GM21717 (cell line): ENCODE measurements at regions not wholly inside any gene's neighbourhood (a gene's known extent, or its start where the extent isn't known, plus 50 kb on each side); places are given as distances from the start of the nearest gene placed in this dataset.

ENCODE experiments used
- ATAC-seq: cut with Tn5 transposase; IDR thresholded peaks from one replicate; pipeline ENCODE4 v1.9.1; 2021; ENCODE audit warnings: mild to moderate bottlenecking, moderate library complexity; ENCODE audit not compliant: unreplicated experiment

DNA sequence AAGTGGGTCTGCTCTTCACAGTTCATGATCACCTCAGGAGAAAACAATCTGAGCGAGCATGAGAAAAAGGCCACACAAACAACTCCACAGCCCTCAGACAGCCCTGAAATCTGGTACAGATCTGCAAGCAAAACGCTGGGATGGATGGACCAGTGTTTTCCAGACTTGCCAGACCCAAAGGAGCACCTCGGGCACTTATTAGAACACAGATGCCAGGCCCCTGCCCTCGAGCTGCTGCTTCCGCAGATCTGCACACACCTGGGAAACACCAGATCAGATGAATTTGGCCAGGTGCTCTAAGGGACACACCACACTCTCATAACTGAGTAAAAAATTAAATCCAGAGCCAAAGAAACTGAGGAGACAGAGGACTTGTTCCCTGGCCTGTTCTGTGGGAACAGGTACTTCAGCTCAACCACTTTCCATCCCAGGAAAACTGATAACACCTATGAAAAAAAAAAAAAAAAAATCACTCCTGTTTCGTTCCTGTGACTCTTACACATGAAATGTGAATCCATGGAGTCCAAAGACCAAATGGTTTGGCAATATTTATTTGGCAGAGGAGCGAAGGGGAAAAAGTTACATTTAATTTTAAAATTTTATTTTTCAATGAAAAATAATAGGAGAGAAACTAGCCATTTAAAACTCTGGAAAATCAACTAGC, 202.9 kb upstream of the ESRRG start:
- ATAC-seq = no peak

DNA sequence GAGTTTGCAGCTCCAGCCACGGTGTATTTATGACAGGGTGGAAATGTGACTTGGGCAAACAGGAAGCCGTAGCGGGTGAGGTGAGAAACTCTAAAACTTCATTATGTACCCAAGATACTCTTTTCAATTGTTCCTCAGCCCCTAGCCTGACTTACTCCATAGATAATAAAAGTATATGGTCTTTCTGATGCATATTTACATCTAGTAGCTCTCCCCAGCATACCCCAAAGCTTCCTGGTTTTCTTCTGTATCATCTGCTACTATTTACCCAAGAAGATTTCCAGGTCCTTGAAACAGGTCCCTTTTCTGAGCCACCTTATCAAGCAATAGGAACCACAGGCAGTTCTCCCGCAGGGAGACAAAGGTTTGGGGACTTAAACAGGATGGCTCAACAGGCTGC, 201.5 kb upstream of the ESRRG start:
- no peak for ATAC-seq

DNA sequence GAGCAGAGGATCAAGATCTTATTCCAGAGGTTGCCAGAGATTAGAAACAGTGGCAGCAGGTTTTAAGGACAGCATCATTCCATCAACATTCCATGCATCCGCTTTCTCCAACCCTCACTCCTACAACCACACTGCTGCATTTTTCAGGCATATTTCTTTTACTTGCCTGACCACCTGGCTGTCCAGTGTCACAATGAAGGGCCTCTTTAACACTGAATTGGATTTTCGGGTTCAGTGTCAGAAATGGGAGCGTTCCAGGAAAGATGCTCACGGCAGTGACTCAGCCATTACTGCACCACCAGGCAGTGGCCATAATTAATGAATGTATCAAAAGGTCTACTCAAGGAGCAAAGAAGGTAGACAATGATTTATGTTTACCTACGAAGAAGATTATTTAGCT, 200.4 kb upstream of the ESRRG start:
- ATAC-seq = no peak

DNA sequence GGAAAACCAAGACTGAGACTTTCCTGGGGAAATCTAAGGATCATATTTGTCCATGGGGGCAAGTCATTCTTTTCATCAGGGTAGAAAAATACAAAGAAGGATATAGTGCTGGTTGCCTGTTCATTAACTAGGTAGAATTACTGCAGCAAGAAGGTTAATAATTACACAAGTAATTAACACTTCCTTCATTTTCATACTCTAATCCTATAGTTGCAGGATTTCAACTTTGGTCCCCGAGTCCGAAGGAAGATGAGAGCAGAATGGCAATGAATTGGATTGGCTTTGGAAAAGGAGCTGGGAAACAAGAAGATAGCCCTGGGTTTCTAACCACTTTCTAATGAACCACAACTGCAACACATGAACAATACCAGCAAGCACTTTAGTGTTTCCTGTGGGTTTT, 199.2 kb upstream of the ESRRG start:
- no peak for ATAC-seq

DNA sequence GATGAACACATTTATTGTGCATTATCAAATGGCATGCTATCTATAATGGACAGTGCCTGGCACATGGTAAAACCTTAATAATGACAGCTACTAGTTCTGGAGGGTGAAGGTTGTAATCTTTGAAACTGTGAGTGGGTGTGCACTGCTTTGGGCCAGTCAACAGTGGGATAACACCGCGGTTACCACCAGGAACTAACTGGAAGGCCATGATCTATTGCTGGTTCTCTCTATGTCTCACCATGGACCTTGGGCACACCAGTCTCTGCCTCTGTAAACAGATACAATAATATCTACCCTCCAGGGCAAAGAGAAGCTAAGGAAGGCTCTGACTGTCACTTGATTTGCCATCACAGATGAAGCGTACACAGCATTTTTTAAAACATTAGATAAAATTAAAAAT, 198.6 kb upstream of the ESRRG start:
- no peak for ATAC-seq

DNA sequence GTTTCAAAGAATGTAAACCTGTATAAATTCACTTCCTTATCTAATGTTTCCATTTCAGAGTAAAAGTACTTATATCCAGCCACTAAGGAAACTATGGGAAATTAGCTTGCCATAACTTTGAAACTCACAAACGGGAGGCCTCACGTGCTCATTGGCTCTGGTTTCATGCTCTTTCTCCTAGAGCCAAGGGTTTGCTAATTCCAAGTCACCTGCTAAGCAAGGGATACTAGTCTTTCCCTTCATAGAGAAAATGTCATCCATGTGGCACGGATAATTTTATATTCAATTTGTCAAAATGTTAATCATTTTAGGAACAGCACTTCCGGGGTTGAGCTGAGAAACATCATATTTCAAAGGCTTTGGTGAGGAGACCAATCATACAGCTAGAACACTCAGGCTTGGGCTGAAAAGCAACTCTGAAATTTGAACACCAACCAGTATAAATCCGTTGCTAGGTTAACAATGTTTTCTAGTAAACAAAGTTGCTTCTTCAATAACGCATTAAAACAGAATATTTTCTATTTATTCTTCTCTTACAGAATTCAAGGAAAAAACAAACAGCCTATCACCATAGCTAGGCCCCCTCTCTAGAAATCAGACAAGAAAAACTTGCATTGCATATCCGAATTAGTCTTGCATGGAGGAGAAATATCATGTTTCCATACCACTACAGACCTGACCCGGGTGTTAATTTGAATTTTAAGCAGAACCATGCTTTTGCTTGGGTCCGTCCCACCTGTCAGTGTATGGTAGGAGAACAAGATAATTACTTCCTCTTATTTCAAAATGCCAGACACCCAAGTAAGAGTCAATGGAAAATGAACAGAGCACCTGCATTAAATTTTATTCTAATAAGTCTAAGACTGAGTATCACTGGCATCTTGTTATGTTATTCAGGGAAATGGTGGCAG, 196.1 kb upstream of the ESRRG start:
- ATAC-seq = no peak

DNA sequence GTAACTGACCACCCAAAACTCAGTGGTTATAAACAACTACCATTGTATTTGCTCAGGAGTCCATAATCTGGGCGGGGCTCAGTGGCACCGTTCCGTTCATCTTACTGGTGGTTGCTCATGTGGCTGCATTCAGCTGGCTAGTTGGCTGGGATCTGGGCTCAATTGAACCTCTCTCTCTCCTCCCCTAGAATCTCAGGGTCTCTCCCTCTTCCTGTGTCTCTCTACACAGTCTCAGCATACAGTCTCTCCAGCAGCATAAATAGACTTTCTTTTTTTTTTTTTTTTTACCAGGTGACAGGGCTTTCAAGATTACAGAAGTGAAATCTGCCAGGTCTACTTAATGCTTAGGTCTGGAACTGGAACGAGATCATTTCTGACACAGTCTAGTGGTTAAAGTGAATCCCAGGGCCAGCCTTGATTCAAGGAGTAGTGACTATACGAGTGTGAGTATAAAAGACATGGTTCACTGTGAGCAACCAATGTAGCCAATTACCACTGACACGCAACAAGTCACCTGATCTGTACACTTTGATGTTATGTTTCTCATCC, 193.7 kb upstream of the ESRRG start:
- ATAC-seq = no peak

DNA sequence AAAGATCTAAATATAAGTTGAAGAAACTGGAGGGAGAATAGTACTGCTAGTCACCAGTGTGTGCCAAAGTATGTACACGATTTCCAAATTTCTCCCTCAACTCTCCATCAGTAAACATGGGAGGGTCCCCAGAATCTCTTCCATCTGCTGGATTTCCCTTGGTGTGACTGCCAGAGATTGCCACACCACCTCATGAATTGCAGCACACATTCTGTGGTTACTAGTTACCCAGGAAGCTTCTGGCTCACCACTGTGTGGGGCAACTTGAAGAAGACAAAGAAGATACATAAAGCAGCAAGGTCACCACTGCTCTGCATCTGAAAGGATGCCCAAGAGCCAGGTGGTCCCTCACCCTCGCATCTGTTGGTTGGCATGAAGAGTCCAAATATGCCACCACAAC, 191.7 kb upstream of the ESRRG start:
- no peak for ATAC-seq

DNA sequence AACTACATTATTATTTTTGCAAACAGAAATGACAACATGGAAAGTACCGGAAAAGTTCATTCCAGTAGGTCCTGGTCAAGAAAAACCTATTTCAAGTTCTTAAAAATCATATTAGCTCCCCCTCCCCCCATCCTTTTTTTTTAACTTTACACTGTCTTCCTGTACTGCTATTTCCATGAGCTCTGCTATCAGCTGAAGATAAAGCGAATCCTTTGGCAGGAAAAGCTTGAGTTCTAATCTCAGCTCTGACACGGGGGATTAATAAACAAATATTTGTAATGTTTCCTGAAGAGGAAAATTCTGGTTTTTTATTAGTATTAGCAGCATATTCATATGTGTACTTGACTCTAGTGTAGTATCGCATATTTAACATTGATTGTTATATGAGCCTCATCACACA, 190.7 kb upstream of the ESRRG start:
- ATAC-seq = no peak

DNA sequence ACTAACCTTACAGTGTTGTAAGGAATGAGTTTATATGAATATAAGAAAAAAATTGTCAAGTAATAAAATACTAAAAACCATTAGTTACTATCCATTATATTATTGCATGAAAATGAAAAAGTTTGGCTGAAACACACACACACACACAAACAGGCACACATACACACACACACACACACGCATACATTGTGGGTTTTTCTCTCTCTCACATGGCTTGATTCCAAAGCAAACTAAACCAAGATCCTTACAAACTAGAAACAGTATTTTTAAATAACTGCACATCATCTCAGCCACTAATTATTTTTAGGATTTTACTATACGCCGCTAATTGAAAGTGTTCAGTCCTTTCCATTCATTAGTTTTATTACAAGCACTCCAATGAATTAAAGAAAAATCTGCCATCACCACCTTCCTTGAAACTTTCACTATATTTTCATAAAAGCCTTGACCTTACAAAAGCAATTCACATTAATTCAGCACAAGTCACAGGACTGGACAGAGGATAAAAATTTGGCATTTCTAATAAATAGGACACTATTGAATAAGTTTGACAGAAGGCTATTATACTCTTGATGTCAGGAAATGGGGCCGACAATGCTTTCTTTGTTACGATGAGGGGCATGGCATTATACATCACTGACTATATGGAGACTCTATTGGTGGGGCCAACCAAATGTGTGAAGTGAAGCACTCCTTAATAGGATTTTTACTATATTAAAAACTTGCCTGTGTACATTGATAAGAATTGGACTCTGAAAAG, 187.0 kb upstream of the ESRRG start:
- no peak for ATAC-seq

DNA sequence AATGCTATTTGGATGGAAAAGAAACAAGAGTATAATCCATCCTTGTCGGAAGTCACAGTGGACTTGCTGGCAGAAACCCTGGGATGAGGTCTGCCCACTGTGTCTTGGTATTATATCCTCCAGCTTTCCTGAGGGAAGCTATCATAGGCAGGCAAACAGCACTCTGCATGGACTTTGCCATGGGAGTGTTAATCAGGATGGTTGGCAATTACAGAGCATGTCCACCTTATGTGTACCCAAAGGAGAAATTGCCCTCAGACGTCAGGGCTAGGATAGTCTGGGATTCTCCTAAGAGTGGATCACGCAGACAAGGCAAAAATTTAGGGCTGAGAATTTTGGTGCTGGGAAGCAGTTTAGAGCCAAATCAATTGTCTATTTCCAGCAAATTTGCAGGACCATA, 184.9 kb upstream of the ESRRG start:
- no peak for ATAC-seq

DNA sequence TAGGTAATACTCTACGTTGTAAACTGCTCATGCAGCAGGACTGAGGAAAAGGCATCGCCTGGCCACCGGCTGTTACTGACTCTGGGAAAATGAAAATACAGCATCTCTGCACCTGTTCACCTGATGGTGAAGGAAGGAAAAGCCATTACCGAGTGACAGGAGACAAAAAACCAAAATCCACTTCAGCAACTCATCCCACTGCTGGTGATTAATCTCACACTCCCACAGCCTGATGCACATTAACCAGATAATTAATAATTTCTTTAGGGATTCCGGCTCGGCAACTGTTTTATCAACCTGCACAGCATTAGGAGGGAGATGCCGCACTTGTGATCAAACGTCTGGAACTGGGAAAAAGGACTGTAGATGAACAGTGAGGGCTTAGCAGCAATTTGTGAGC, 183.9 kb upstream of the ESRRG start:
- ATAC-seq = no peak

DNA sequence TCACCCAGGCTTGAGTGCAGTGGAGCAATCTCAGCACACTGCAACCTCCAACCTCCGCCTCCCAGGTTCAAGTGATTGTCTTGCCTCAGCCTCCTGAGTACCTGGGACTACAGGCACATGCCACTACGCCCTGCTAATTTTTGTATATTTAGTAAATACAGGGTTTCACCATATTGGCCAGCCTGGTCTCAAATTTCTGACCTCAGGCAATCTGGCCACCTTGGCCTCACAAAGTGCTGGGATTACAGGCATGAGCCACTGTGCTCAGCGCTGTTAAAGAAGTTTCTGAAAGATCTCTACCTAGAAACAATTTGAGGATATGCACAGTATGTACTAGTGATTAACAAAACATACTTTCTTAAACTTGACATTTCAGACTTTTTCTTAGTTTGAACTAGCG, 182.6 kb upstream of the ESRRG start:
- ATAC-seq = no peak

DNA sequence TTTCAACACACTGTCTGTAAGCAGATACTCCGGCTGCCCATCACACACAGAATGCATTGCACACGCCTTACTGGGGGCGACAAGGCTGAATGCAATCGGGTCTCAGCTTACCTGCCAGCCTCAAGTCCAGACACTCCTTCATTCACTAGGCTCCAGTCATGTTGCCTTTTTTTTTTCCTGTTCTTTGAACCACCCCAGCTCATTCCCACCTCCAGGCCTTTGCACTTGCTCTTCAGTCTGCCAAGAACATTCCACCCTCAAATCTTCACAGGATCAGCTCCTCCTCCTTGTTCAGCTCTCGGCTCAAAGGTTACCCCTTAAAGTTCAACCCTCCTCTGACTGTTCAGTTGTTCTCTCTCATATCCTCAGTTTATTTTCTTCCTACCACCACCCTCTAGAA, 181.9 kb upstream of the ESRRG start:
- ATAC-seq = no peak

DNA sequence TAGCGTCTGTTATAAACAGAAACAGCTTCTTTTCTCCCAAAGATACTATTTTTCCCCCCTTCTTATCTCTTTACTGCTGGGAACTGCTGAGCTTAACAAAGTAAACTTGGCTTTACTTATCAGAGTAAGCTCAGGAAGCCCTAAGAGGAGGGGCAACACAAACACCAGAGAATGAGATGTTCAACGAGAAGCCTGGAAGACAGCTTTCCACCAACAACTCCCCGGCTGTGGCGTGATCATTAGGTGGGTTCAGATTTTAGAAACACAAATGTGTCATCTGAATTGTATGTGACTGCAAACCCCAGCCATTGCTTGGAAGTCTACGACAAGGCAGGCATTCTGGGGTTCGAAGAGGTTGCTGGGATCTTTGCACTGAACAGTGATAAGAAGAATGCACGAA, 181.2 kb upstream of the ESRRG start:
- ATAC-seq = no peak

DNA sequence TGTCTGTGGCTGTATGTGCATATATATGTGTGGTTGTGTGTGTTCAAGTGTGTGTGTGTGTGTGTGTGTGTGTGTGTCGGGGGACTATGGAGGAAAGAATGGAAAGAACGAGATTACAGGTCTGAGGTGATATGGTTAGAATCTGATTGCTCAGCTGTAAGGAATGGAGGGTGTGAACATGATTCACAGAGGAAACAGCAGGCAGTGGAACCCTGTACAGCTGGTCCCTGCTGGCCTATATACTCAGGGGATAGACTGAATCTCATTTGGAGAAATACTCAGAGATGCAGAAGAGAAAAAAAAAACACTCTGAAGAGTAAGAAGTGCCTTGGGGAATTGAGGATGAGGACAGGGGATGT, 180.1 kb upstream of the ESRRG start:
- ATAC-seq = no peak

DNA sequence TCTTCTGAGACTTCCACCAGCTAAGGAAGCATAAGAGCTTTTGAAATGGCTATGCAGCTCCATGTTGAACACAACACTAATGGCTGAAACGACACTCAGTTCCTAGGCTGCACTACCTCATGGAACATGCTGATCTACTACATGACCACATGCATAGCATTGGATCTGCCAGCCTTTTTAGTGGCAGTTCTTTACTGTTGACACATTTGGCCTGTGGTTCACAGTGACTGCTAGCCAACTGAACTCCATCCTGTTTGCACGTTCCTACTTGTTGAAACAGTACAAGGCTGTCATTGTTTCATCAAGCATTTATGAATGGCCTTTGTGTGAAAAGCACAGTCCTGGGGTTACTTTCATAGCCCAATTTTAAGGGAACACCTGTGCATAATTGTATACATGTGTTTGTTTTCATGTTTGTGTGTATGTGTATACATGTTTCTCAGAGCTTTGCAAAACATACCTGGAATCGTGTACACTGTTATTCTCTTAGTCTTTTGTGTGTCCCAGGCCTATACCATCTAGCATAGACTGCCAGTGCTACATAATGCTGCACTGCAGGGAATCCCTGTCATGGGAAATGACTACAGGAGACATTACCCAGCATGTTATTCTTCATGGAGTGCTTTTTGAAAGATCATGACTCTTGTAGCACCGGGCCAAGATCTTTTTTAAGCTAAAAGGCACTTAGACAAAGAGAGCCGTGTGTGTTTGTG, 179.6 kb upstream of the ESRRG start:
- ATAC-seq = no peak

DNA sequence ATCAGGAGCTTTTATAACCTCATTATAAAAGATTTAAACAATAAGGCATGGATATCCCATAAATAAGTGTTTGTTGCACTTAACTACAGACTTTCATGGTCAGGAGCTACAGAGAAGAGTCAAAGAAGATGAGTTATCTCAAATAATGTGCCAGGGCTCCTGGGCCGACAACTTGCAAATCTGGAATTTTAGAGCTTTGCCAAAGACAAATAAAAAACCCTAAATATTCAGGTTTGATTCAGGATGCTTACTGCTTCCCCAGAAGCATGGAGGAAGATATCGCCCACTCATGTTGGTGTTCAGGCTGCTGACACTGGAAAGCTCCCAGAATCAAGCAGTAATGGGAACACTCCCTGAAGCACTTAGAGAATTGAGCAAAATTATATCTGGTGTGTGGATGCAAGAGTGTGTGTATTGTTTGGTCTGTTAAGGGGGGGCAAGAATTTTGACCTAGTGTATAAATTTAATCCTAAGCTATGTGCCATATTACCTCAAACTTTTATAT, 176.9 kb upstream of the ESRRG start:
- ATAC-seq = no peak

DNA sequence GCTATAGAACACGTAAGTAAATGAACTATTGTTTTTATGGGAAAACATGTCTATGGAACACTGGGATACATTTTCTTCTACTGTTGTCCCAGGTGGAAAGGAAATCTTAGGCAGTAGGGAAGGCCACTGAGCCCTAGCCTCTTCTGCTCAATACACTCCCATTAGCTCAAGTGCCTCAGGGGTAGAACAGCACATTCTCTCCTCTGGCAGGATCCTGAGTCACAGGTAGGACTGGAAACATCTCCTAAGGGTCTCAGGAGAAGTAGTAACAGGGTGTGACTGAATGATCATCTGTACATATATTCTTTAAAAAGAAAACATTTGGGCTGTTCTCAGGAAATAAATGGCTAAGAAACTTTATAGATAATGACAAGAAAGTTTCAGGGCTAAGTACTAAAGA, 175.6 kb upstream of the ESRRG start:
- no peak for ATAC-seq

DNA sequence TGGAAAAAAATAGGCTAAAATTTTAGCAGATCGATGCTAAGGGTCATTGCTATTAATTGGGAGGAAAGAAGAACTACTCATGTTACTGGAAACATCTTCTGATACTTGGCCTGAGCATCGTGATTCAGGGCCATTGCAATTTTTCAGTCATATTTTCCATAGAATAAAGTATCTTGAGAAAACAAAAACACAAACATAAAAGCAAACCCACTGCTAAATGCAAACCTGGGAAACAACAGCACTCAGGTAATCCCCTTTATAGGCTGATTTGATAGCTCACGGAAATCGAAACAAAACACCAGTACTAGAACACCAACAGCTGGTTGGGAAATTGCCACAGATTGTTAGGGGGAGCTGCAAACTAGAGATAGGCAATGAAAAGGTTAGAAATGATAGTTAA, 172.9 kb upstream of the ESRRG start:
- no peak for ATAC-seq

DNA sequence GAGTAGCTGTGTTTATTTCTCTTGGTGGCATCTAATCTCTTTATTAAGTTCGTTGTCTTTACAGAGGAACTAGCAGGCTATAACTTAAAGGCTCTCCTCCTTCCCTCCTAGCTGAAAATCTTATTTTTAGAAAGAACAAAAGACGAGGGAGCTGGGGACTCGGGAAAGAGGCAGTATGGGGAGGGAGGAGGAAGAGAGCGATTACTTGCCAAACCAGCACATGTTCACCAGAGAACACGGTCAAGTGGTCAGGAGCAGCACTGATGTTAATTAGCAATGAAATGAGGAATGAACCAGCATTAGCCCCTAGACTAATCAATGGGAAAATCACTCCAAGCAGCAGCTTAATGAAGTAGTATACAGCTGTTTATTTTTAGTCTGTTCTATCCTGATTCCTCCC, 171.3 kb upstream of the ESRRG start:
- ATAC-seq = no peak
